HCT116 (cell line): ENCODE measurements at regions not wholly inside any gene's neighbourhood (a gene's known extent, or its start where the extent isn't known, plus 50 kb on each side); places are given as distances from the start of the nearest gene placed in this dataset.

Experiments
- ATAC-seq: fragments of 200-7000 bp; cut with Tn5 transposase; 2 replicates; pipeline ENCODE4 v1.9.1; 2020; ENCODE audit warnings: mild to moderate bottlenecking, moderate library complexity
- BruUV-seq: library from RNA; stranded (reverse); fragments of 400-500 nt; replicated peaks from 2 replicates; lab custom pipeline; 2021; lab: Mats Ljungman, UMichigan
- CTCF ChIA-PET: fragments of 300-600 bp; sonication (Branson Sonifier 250); formaldehyde crosslinking; loops from one replicate; lab custom pipeline; 2021; ENCODE audit warnings: antibody characterized with exemption; lab: Charles Lee
- POLR2A ChIA-PET: fragments of 300-600, 350-600 bp; sonication (Branson Sonifier 250); formaldehyde crosslinking; loops from one replicate; lab custom pipeline; 2021; ENCODE audit warnings: antibody characterized with exemption; lab: Charles Lee
- RAD21 ChIA-PET, 2 experiments: fragments of 300-600 bp; sonication (Branson Sonifier 250); formaldehyde crosslinking; loops; one replicate each; lab custom pipeline; 2023; ENCODE audit warnings: low total read pairs in 2 of 2; ENCODE audit not compliant: uncharacterized antibody in 2 of 2, unreplicated experiment in 2 of 2, low non-redundant PET in 1 of 2; lab: Charles Lee
- DNase-seq: peaks from one replicate; pipeline ENCODE4 v3.0.0-alpha.2; 2010; ENCODE audit warnings: low read depth, low spot score
- H2AFZ ChIP-seq: fragments of 200-600 bp; shearing (Covaris generic), sonication (generic); 2 replicates; pipeline ENCODE4 v1.6.1; 2017; ENCODE audit warnings: low read depth, mixed run types, mixed read lengths, antibody characterized with exemption, low read length; ENCODE audit not compliant: poor library complexity, severe bottlenecking
- H3K27ac ChIP-seq: 2 replicates; pipeline ENCODE4 v1.5.1; 2012; ENCODE audit warnings: low read depth, low read length
- H3K27me3 ChIP-seq: fragments of 200-600 bp; sonication (generic); 2 replicates; pipeline ENCODE4 v1.6.1; 2016; ENCODE audit warnings: mixed run types, low read length, mixed read lengths; ENCODE audit not compliant: insufficient read depth
- H3K36me3 ChIP-seq, 2 experiments: fragments of 200-500 bp in 1 of 2; fragments of 200-600 bp in 1 of 2; sonication (Bioruptor generic) in 1 of 2; sonication (generic) in 1 of 2; 2 replicates each; pipeline versions ENCODE4 v1.5.1 to v1.6.1; 2014 to 2016; ENCODE audit warnings: low read length in 2 of 2, inconsistent platforms in 1 of 2, mixed read lengths in 1 of 2, mixed run types in 1 of 2; ENCODE audit not compliant: insufficient read depth in 2 of 2, control insufficient read depth in 1 of 2
- H3K4me1 ChIP-seq, 2 experiments: fragments of 200-600 bp in 1 of 2; sonication (generic) in 1 of 2; 2 replicates each; pipeline versions ENCODE4 v1.5.1 to v1.6.1; 2012 to 2017; ENCODE audit warnings: low read length in 2 of 2, inconsistent platforms in 1 of 2, mild to moderate bottlenecking in 1 of 2, mixed read lengths in 1 of 2, mixed run types in 1 of 2, moderate library complexity in 1 of 2; ENCODE audit not compliant: insufficient read depth in 2 of 2, control insufficient read depth in 1 of 2
- H3K4me2 ChIP-seq: fragments of 200-600 bp; sonication (generic); 2 replicates; pipeline ENCODE4 v1.6.1; 2017; ENCODE audit warnings: mixed run types, low read length, mixed read lengths
- H3K4me3 ChIP-seq, 2 experiments: fragments of 200-600 bp in 1 of 2; sonication (generic) in 1 of 2; replicated peaks in 1 of 2; 2 replicates each; pipeline ENCODE4 v1.5.1; 2011 to 2016; ENCODE audit warnings: low read length in 2 of 2, control low read depth in 1 of 2, low read depth in 1 of 2, mild to moderate bottlenecking in 1 of 2, mixed read lengths in 1 of 2, mixed run types in 1 of 2
- H3K79me2 ChIP-seq: fragments of 200-600 bp; sonication (generic); 2 replicates; pipeline ENCODE4 v1.6.1; 2017; ENCODE audit warnings: mild to moderate bottlenecking, mixed run types, low read length, moderate library complexity, mixed read lengths; ENCODE audit not compliant: insufficient read depth
- H3K9ac ChIP-seq: fragments of 200-600 bp; sonication (generic); 2 replicates; pipeline ENCODE4 v1.6.1; 2016; ENCODE audit warnings: low read length, mixed read lengths
- H3K9me2 ChIP-seq: fragments of 200-600 bp; sonication (generic), shearing (Covaris generic); 2 replicates; pipeline ENCODE4 v1.6.1; 2017; ENCODE audit warnings: mixed run types, mild to moderate bottlenecking, moderate library complexity; ENCODE audit not compliant: insufficient read depth
- H3K9me3 ChIP-seq, 2 experiments: fragments of 200-500 bp in 1 of 2; fragments of 200-600 bp in 1 of 2; sonication (Bioruptor generic) in 1 of 2; sonication (generic) in 1 of 2; 2 replicates each; pipeline ENCODE4 v1.6.1; 2014 to 2017; ENCODE audit warnings: low read length in 2 of 2, mixed read lengths in 2 of 2, inconsistent platforms in 1 of 2, low read depth in 1 of 2, mild to moderate bottlenecking in 1 of 2, mixed run types in 1 of 2, moderate library complexity in 1 of 2; ENCODE audit not compliant: control insufficient read depth in 1 of 2, insufficient read depth in 1 of 2
- H4K20me1 ChIP-seq: fragments of 200-600 bp; sonication (generic), shearing (Covaris generic); 2 replicates; pipeline ENCODE4 v1.6.1; 2017; ENCODE audit warnings: mixed run types, mild to moderate bottlenecking, moderate library complexity; ENCODE audit not compliant: insufficient read depth
- EZH2 ChIP-seq: fragments of 200-600 bp; sonication (generic); IDR thresholded peaks from 2 replicates; pipeline ENCODE4 v1.6.1; 2017; ENCODE audit warnings: antibody characterized with exemption, mixed run types
- FOSL1 ChIP-seq: IDR thresholded peaks from 2 replicates; pipeline ENCODE4 v1.6.1; 2012; ENCODE audit warnings: low read depth
- JUND ChIP-seq: IDR thresholded peaks from 2 replicates; pipeline ENCODE4 v1.6.1; 2012
- RAD21 ChIP-seq: IDR thresholded peaks from 2 replicates; pipeline ENCODE4 v1.6.1; 2012; ENCODE audit warnings: low read depth, mild to moderate bottlenecking
- SIN3A ChIP-seq: IDR thresholded peaks from 2 replicates; pipeline ENCODE4 v1.6.1; 2012; ENCODE audit warnings: low read depth
- SP1 ChIP-seq: IDR thresholded peaks from 2 replicates; pipeline ENCODE4 v1.6.1; 2012; ENCODE audit warnings: low read depth
- ZNF274 ChIP-seq: fragments of 200-500 bp; sonication (Bioruptor generic); IDR thresholded peaks from 2 replicates; pipeline ENCODE4 v1.6.1; 2014; ENCODE audit warnings: mild to moderate bottlenecking, low read depth, low read length, inconsistent platforms
- intact Hi-C: fragments of 100-400 bp; cut with micrococcal nuclease; formaldehyde crosslinking; loops from 2 replicates; pipeline ENCODE4 v1.10.0; 2022
- TF ChIP-seq, protein P1 (sequence below): IDR thresholded peaks from 2 replicates; pipeline ENCODE4 v1.6.1; 2012
- TF ChIP-seq, protein P2 (sequence below): IDR thresholded peaks from 2 replicates; pipeline ENCODE4 v1.6.1; 2012

DNA sequence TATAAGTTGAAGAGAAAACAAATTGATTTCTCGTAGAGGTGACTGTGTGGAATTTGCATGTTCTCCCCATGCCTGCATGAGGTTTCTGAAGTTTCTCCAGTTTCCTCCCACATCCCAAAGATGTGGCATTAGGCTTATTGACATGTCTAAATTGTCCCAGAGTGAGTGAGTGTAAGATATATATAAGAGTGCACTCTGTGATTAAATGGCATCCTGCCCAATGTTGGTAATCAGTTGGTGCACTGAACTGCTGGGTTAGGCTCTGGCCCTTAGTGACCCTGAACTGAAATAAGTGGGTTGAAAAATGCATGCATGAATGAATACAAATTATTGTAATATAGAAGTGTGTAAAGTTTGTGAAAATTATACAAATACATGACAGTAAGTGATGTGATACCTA lies 1106.5 kb downstream of the TECRL start:
- RAD21 ChIA-PET: no interaction called here
- no peak overlapping the region for H3K4me3 ChIP-seq
- TF ChIP-seq, protein P1, sequence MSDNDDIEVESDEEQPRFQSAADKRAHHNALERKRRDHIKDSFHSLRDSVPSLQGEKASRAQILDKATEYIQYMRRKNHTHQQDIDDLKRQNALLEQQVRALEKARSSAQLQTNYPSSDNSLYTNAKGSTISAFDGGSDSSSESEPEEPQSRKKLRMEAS: no peak
- TF ChIP-seq, protein P2, sequence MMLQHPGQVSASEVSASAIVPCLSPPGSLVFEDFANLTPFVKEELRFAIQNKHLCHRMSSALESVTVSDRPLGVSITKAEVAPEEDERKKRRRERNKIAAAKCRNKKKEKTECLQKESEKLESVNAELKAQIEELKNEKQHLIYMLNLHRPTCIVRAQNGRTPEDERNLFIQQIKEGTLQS: no peak
- TF ChIP-seq SP1: no peak
- TF ChIP-seq ZNF274: no peak
- TF ChIP-seq JUND: no peak
- TF ChIP-seq FOSL1: no peak
- no peak for TF ChIP-seq SIN3A
- no peak for TF ChIP-seq EZH2
- TF ChIP-seq, all 23 proteins: peak for 0
- Histone ChIP-seq H4K20me1 (no peaks in the 10 kb centered on the region), H3K9me2 (no peaks in the 10 kb centered on the region), H3K4me2 (no peak overlapping the region), H3K27ac (no peak overlapping the region), H3K9me3 (peaks cover 0 to 4% of the 10 kb centered on the region in 2 experiments; a peak in 2 of 4 replicates), H2AFZ (no peak overlapping the region), H3K9ac (no peak overlapping the region), H3K79me2 (no peaks in the 10 kb centered on the region), H3K4me1 (no peaks in the 10 kb centered on the region), H3K27me3 (no peaks in the 10 kb centered on the region), H3K36me3 (no peaks in the 10 kb centered on the region)
- ChIA-PET POLR2A (no interaction called here), CTCF (no interaction called here)
- BruUV-seq: no TSS peak
- ATAC-seq: no peak
- DNase-seq: no peak
- intact Hi-C loops: no loop called here

GRCh38 chr4:63302078-63302477 lies 1107.2 kb downstream of the TECRL start:
- ChIA-PET RAD21 (no interaction called here), CTCF (no interaction called here), POLR2A (no interaction called here)
- no peaks in the 10 kb centered on the region for H3K36me3 ChIP-seq
- TF ChIP-seq ZNF274 (no peak), RAD21 (no peak)
- no peaks in the 10 kb centered on the region for H3K27me3 ChIP-seq
- intact Hi-C loops: no loop called here
- no peak for DNase-seq
- no peak overlapping the region for H3K9ac ChIP-seq
- no peaks in the 10 kb centered on the region for H3K79me2 ChIP-seq
- no peak for ATAC-seq
- BruUV-seq: no TSS peak
- H2AFZ ChIP-seq: no peak overlapping the region
- H3K4me2 ChIP-seq: no peak overlapping the region
- H4K20me1 ChIP-seq: no peaks in the 10 kb centered on the region
- peaks cover 0 to 4% of the 10 kb centered on the region in 2 experiments; a peak in 2 of 4 replicates for H3K9me3 ChIP-seq
- no peak overlapping the region for H3K27ac ChIP-seq
- no peak overlapping the region for H3K4me3 ChIP-seq
- no peaks in the 10 kb centered on the region for H3K9me2 ChIP-seq
- no peaks in the 10 kb centered on the region for H3K4me1 ChIP-seq
